Stomach (tissue), 8 donors: ENCODE measurements at regions not wholly inside any gene's neighbourhood (a gene's known extent, or its start where the extent isn't known, plus 50 kb on each side); places are given as distances from the start of the nearest gene placed in this dataset.

Experiments
- DNase-seq, 2 donors: peaks; one replicate each; pipeline versions ENCODE4 v3.0.0 to v3.0.0-alpha.2; 2013 to 2019
- H3K27ac ChIP-seq, 5 donors: fragments of 200-600 bp in 4 of 5; sonication (generic) in 4 of 5; one replicate each; pipeline ENCODE4 v1.5.1; 2013 to 2019; ENCODE audit warnings: mild to moderate bottlenecking in 1 of 5, moderate library complexity in 1 of 5
- H3K27me3 ChIP-seq, 3 donors: fragments of 200-600 bp; sonication (generic); one replicate each; pipeline ENCODE4 v1.5.1; 2017 to 2019; ENCODE audit warnings: mixed run types in 1 of 3
- H3K36me3 ChIP-seq, 4 donors: fragments of 200-600 bp; sonication (generic); 1 replicate in 3 of 4; 2 replicates in 1 of 4; pipeline ENCODE4 v1.5.1; 2016 to 2019
- H3K4me1 ChIP-seq, 4 donors: fragments of 200-600 bp; sonication (generic); one replicate each; pipeline ENCODE4 v1.5.1; 2016 to 2019
- H3K4me3 ChIP-seq, 4 donors: fragments of 200-600 bp; sonication (generic) in 3 of 4; one replicate each; pipeline ENCODE4 v1.5.1; 2016 to 2019; ENCODE audit warnings: mild to moderate bottlenecking in 1 of 4
- H3K9me3 ChIP-seq, 4 donors: fragments of 200-600 bp; sonication (generic); one replicate each; pipeline ENCODE4 v1.5.1; 2016 to 2019
- CTCF ChIP-seq, 7 experiments: fragments of 450-650 bp in 4 of 7; fragments of 200-600 bp in 3 of 7; sonication (generic) in 3 of 7; IDR thresholded peaks; one replicate each; pipeline ENCODE4 v1.5.1; 2016 to 2019; ENCODE audit warnings: antibody characterized with exemption in 7 of 7, control low read depth in 2 of 7, mild to moderate bottlenecking in 1 of 7
- EP300 ChIP-seq: sonication (generic); formaldehyde crosslinking; IDR thresholded peaks from one replicate; pipeline ENCODE4 v1.6.1; 2017; ENCODE audit warnings: antibody characterized with exemption
- POLR2A ChIP-seq, 4 donors: fragments of 450-650 bp; IDR thresholded peaks; one replicate each; pipeline ENCODE4 v1.6.1; 2016; ENCODE audit warnings: antibody characterized with exemption in 4 of 4, control low read depth in 2 of 4, mild to moderate bottlenecking in 1 of 4, moderate library complexity in 1 of 4
- POLR2AphosphoS5 ChIP-seq, 3 donors: sonication (generic); formaldehyde crosslinking; IDR thresholded peaks; one replicate each; pipeline ENCODE4 v1.6.1; 2016; ENCODE audit warnings: antibody characterized with exemption in 3 of 3
- WGBS, 5 donors: extraction: QIAGEN DNeasy Blood & Tissue Kit in 3 of 5; methylation state at CpG; one replicate each; pipeline versions ENCODE4 v1.1.5 to v1.1.7; 2013 to 2018; 5-methylcytosine and 5-hydroxymethylcytosine counted together
- intact Hi-C: fragments of 100-400 bp; cut with DNase I; formaldehyde crosslinking; loops from one replicate; pipeline ENCODE4 v1.15.1; 2023; ENCODE audit warnings: low total_unique reads
- donor health status: healthy with polysubstance abuse.
- donor health status: Bipolar disorder and iron deficiency.
- donor health status: healthy.

GRCh38 chr11:134755535-134755934, 343.5 kb upstream of the B3GAT1 start:
- WGBS, 5 donors: 80 to 89% (median 84%) methylated on average over 8 to 10 of the region's 10 CpGs

GRCh38 chr11:134754521-134755198, 342.6 kb upstream of the B3GAT1 start:
- H3K9me3 ChIP-seq: no peaks in the 10 kb centered on the region
- H3K27me3 ChIP-seq: peaks cover 0 to 48% (median 0%) of the 10 kb centered on the region in 3 donors
- DNase-seq: no peak
- intact Hi-C loops: no loop called here
- WGBS, 5 donors: 59 to 73% (median 66%) methylated on average over 17 to 19 of the region's 19 CpGs
- TF ChIP-seq CTCF (IDR thresholded peaks at IDR 0.05) (no peak), EP300 (no peak)
- H3K4me1 ChIP-seq: no peaks in the 10 kb centered on the region
- no peaks in the 10 kb centered on the region for H3K36me3 ChIP-seq
- no peak overlapping the region for H3K4me3 ChIP-seq
- no peak overlapping the region for H3K27ac ChIP-seq

More at GRCh38 chr11:134755535-134755934, 343.5 kb upstream of the B3GAT1 start:
- intact Hi-C loops: no loop called here
- H3K27me3 ChIP-seq: peaks cover 0 to 48% (median 0%) of the 10 kb centered on the region in 3 donors
- DNase-seq: no peak
- no peak overlapping the region for H3K4me3 ChIP-seq
- no peaks in the 10 kb centered on the region for H3K36me3 ChIP-seq
- H3K4me1 ChIP-seq: no peaks in the 10 kb centered on the region
- H3K9me3 ChIP-seq: no peaks in the 10 kb centered on the region
- no peak overlapping the region for H3K27ac ChIP-seq
- TF ChIP-seq EP300: no peak
- TF ChIP-seq CTCF (IDR thresholded peaks at IDR 0.05): no peak
- no peak for TF ChIP-seq POLR2A (IDR thresholded peaks at IDR 0.05)
- TF ChIP-seq POLR2AphosphoS5 (IDR thresholded peaks at IDR 0.05): no peak

GRCh38 chr11:134753771-134754520, 341.9 kb upstream of the B3GAT1 start:
- 70 to 79% (median 74%) methylated on average over 16 of the region's 16 CpGs for WGBS, 5 donors
- H3K36me3 ChIP-seq: no peaks in the 10 kb centered on the region
- no peaks in the 10 kb centered on the region for H3K4me1 ChIP-seq
- intact Hi-C loops: no loop called here
- no peak for DNase-seq
- H3K4me3 ChIP-seq: no peak overlapping the region
- no peak overlapping the region for H3K27ac ChIP-seq
- TF ChIP-seq POLR2AphosphoS5 (IDR thresholded peaks at IDR 0.05): no peak
- TF ChIP-seq CTCF (IDR thresholded peaks at IDR 0.05): no peak
- TF ChIP-seq EP300: no peak
- TF ChIP-seq POLR2A (IDR thresholded peaks at IDR 0.05): no peak
- peaks cover 0 to 2% (median under 1%) of the 10 kb centered on the region in 4 donors for H3K9me3 ChIP-seq
- H3K27me3 ChIP-seq: peaks cover 0 to 48% (median 0%) of the 10 kb centered on the region in 3 donors

GRCh38 chr11:134752964-134753770, 341.1 kb upstream of the B3GAT1 start:
- no peak overlapping the region for H3K27ac ChIP-seq
- intact Hi-C loops: no loop called here
- peaks cover 0 to 48% (median 0%) of the 10 kb centered on the region in 3 donors for H3K27me3 ChIP-seq
- DNase-seq: no peak
- peaks cover 0 to 10% (median 7%) of the 10 kb centered on the region in 4 donors for H3K9me3 ChIP-seq
- WGBS, 5 donors: 74 to 83% (median 80%) methylated on average over 12 to 13 of the region's 13 CpGs
- no peaks in the 10 kb centered on the region for H3K4me1 ChIP-seq
- no peaks in the 10 kb centered on the region for H3K36me3 ChIP-seq
- TF ChIP-seq CTCF (IDR thresholded peaks at IDR 0.05) (no peak), POLR2A (IDR thresholded peaks at IDR 0.05) (no peak), EP300 (no peak), POLR2AphosphoS5 (IDR thresholded peaks at IDR 0.05) (no peak)
- H3K4me3 ChIP-seq: no peak overlapping the region
